ENCODE measurements at regions not wholly inside any gene's neighbourhood (a gene's known extent, or its start where the extent isn't known, plus 50 kb on each side); places are given as distances from the start of the nearest gene placed in this dataset.

GRCh38 chr4:120466429-120466828 lies 399.8 kb upstream of the MAD2L1 start:
- no peaks in the 10 kb centered on the region for H4K20me1 ChIP-seq (ENCODE audit: insufficient read depth, low read length)

More at GRCh38 chr4:120466429-120466828, 399.8 kb upstream of the MAD2L1 start:
- no peaks in the 10 kb centered on the region for H3K79me1 ChIP-seq (ENCODE audit: low read depth in 1 of 2, low read length in 2 of 2)
- no peak overlapping the region for H2AFZ ChIP-seq (replicated peaks; ENCODE audit: low read length, poor library complexity)
- no peak overlapping the region for H4K91ac ChIP-seq (ENCODE audit: insufficient read depth, low read depth, low read length)
- no peaks in the 10 kb centered on the region for H3K9me1 ChIP-seq (ENCODE audit: insufficient read depth, low read length)
- H4K5ac ChIP-seq (ENCODE audit: low read depth, low read length) = no peak overlapping the region
- H3K18ac ChIP-seq (ENCODE audit: low read depth, low read length) = no peak overlapping the region
- H3K27ac ChIP-seq (ENCODE audit: insufficient read depth, low read length) = no peak overlapping the region
- no peak overlapping the region for H3K23ac ChIP-seq (ENCODE audit: low read depth, low read length)
- no peak overlapping the region for H3K4me2 ChIP-seq (ENCODE audit: low read depth, low read length)
- no peak overlapping the region for H2BK20ac ChIP-seq (ENCODE audit: low read depth, low read length)
- DNase-seq (no peak), ATAC-seq (ENCODE audit: low read depth) (no peak)
- H3K9me3 ChIP-seq (ENCODE audit: control insufficient read depth, insufficient read depth, low read length) = no peaks in the 10 kb centered on the region
- POLR2A ChIA-PET (ENCODE audit: unreplicated experiment) = no interaction called here
- no peak overlapping the region for H2BK15ac ChIP-seq (ENCODE audit: low read depth, low read length)
- CTCF ChIA-PET = no interaction called here
- no peak overlapping the region for H2AK9ac ChIP-seq (replicated peaks; ENCODE audit: low read depth, low read length, poor library complexity)
- TF ChIP-seq ELK1 (IDR thresholded peaks at IDR 0.05; ENCODE audit: borderline replicate concordance, low read depth, low read length) = no peak
- TF ChIP-seq MXI1 (IDR thresholded peaks at IDR 0.05; ENCODE audit: borderline replicate concordance, low read depth, low read length) = no peak
- TF ChIP-seq CHD1 (IDR thresholded peaks at IDR 0.05; ENCODE audit: low read depth, low read length) = no peak
- no peak for TF ChIP-seq BHLHE40 (IDR thresholded peaks at IDR 0.05; ENCODE audit: low read depth, low read length)
- TF ChIP-seq USF2 (IDR thresholded peaks at IDR 0.05; ENCODE audit: low read depth, low read length) = no peak
- no peak for TF ChIP-seq RCOR1 (IDR thresholded peaks at IDR 0.05; ENCODE audit: insufficient replicate concordance, low read length)
- TF ChIP-seq RFX5 (IDR thresholded peaks at IDR 0.05; ENCODE audit: low read depth, low read length) = no peak
- no peak for TF ChIP-seq MAZ (IDR thresholded peaks at IDR 0.05; ENCODE audit: borderline replicate concordance, low read depth, low read length)
- TF ChIP-seq FOS (IDR thresholded peaks at IDR 0.05; ENCODE audit: low read depth, low read length) = no peak
- TF ChIP-seq SMC3 (IDR thresholded peaks at IDR 0.05; ENCODE audit: low read depth, low read length) = no peak
- TF ChIP-seq POLR2A (IDR thresholded peaks at IDR 0.05; ENCODE audit: low read depth, low read length) = no peak
- TF ChIP-seq RAD21 (IDR thresholded peaks at IDR 0.05; ENCODE audit: low read length) = no peak
- TF ChIP-seq CTCF (conservative IDR thresholded peaks at IDR 0.05; ENCODE audit: low read depth, low read length) = no peak
- TF ChIP-seq NFE2L2 (IDR thresholded peaks at IDR 0.05; ENCODE audit: low read depth, low read length) = no peak
- TF ChIP-seq MAFK (IDR thresholded peaks at IDR 0.05; ENCODE audit: low read depth, low read length) = no peak
- TF ChIP-seq CEBPB (IDR thresholded peaks at IDR 0.05; ENCODE audit: low read depth, low read length) = no peak
- H3K9ac ChIP-seq (ENCODE audit: low read depth, low read length) = no peak overlapping the region
- WGBS, 2 experiments (ENCODE audit: extremely low coverage in 2 of 2, insufficient read length in 1 of 2) = no CpG with 5 or more reads among the region's 3 CpGs
- H3K36me3 ChIP-seq (ENCODE audit: control insufficient read depth, insufficient read depth, low read length) = no peaks in the 10 kb centered on the region
- H3K4me3 ChIP-seq (ENCODE audit: insufficient read depth, low read depth, low read length) = no peak overlapping the region
- BruUV-seq (replicated peaks) = no TSS peak
- no peak overlapping the region for H2AK5ac ChIP-seq (ENCODE audit: low read depth, low read length)
- H3K27me3 ChIP-seq (ENCODE audit: control insufficient read depth, insufficient read depth, low read length) = no peaks in the 10 kb centered on the region
- H4K8ac ChIP-seq (ENCODE audit: low read depth in 2 of 2, low read length in 2 of 2) = no peak overlapping the region
- H2BK5ac ChIP-seq (ENCODE audit: low read depth, low read length, poor library complexity, severe bottlenecking) = no peak overlapping the region
- dilution Hi-C loops (cut with HindIII; ENCODE audit: low sequenced_read_pairs, unreplicated experiment) = no loop called here
- H3K56ac ChIP-seq (ENCODE audit: extremely low read depth, insufficient read depth, low read length) = no peak overlapping the region
- no peak overlapping the region for H2BK120ac ChIP-seq (ENCODE audit: low read depth, low read length)
- intact Hi-C loops (cut with micrococcal nuclease) = no loop called here
- in situ Hi-C loops (cut with MboI; ENCODE audit: low sequenced_read_pairs) = no loop called here
- no peak overlapping the region for H3K4ac ChIP-seq (ENCODE audit: low read depth, low read length)
- no peak overlapping the region for H3K14ac ChIP-seq (replicated peaks; ENCODE audit: low read depth, low read length)
- no peaks in the 10 kb centered on the region for H3K4me1 ChIP-seq (ENCODE audit: control insufficient read depth, insufficient read depth, low read length)

All from IMR-90 (cell line).